Endothelial cell of umbilical vein (primary cell): ENCODE measurements at regions not wholly inside any gene's neighbourhood (a gene's known extent, or its start where the extent isn't known, plus 50 kb on each side); places are given as distances from the start of the nearest gene placed in this dataset.

ENCODE experiments used
- BruUV-seq: library from RNA; stranded (reverse); fragments of 400-500 nt; replicated peaks from 2 replicates; lab custom pipeline; 2021; lab: Mats Ljungman, UMichigan
- CTCF ChIA-PET: fragments of 300-600, 350-600 bp; sonication (Branson Sonifier 250); formaldehyde crosslinking; loops from one replicate; lab custom pipeline; 2021; ENCODE audit warnings: antibody characterized with exemption, inconsistent platforms; lab: Charles Lee
- POLR2A ChIA-PET: fragments of 300-600, 350-600 bp; sonication (Branson Sonifier 250); formaldehyde crosslinking; loops from one replicate; lab custom pipeline; 2021; ENCODE audit warnings: antibody characterized with exemption, inconsistent platforms; lab: Charles Lee
- DNase-seq: peaks from one replicate; pipeline ENCODE4 v3.0.0-alpha.2; 2011; ENCODE audit warnings: low read depth, low spot score
- FAIRE-seq: peaks from 2 replicates; lab custom pipeline; 2011; peaks lifted over from hg19 to GRCh38; lab: Jason Lieb, UNC
- H2AFZ ChIP-seq: 2 replicates; pipeline ENCODE4 v1.6.0; 2012; ENCODE audit warnings: low read depth, low read length, control low read depth, inconsistent platforms
- H3K27ac ChIP-seq: 2 replicates; pipeline ENCODE4 v1.5.1; 2011; ENCODE audit warnings: low read depth, mild to moderate bottlenecking, control low read depth, low read length, moderate library complexity; ENCODE audit not compliant: insufficient read depth
- H3K27me3 ChIP-seq, 2 experiments: 2 replicates each; pipeline versions ENCODE4 v1.6.0 to v1.6.1; 2011; ENCODE audit warnings: low read length in 2 of 2, mixed read lengths in 1 of 2; ENCODE audit not compliant: control insufficient read depth in 2 of 2, insufficient read depth in 2 of 2
- H3K36me3 ChIP-seq, 2 experiments: 2 replicates in 1 of 2; 3 replicates in 1 of 2; pipeline ENCODE4 v1.5.1; 2011; ENCODE audit warnings: low read length in 2 of 2, mild to moderate bottlenecking in 1 of 2, moderate library complexity in 1 of 2; ENCODE audit not compliant: control insufficient read depth in 2 of 2, insufficient read depth in 2 of 2; ENCODE audit errors: extremely low read depth in 1 of 2
- H3K4me1 ChIP-seq: 3 replicates; pipeline ENCODE4 v1.5.1; 2011; ENCODE audit warnings: mild to moderate bottlenecking, low read length; ENCODE audit not compliant: control insufficient read depth, insufficient read depth; ENCODE audit errors: extremely low read depth
- H3K4me2 ChIP-seq: 2 replicates; pipeline ENCODE4 v1.6.1; 2011; ENCODE audit warnings: low read length, control low read depth, mixed read lengths; ENCODE audit not compliant: insufficient read depth
- H3K4me3 ChIP-seq, 3 experiments: fragments of 200-600 bp in 1 of 3; sonication (generic), shearing (Covaris generic) in 1 of 3; replicated peaks in 1 of 3; 2 replicates each; pipeline ENCODE4 v1.5.1; 2011 to 2016; ENCODE audit warnings: control low read depth in 3 of 3, low read length in 3 of 3, mild to moderate bottlenecking in 2 of 3, inconsistent platforms in 1 of 3, low read depth in 1 of 3, moderate library complexity in 1 of 3; ENCODE audit not compliant: insufficient read depth in 1 of 3
- H3K79me2 ChIP-seq: 2 replicates; pipeline ENCODE4 v1.6.0; 2012; ENCODE audit warnings: low read length, inconsistent platforms; ENCODE audit not compliant: control insufficient read depth, insufficient read depth
- H3K9ac ChIP-seq: replicated peaks from 2 replicates; pipeline ENCODE3; 2011; ENCODE audit warnings: low read length, control low read depth; ENCODE audit not compliant: insufficient read depth; ENCODE audit errors: extremely low read depth
- H3K9me1 ChIP-seq: replicated peaks from 3 replicates; pipeline ENCODE4 v1.6.0; 2011; ENCODE audit warnings: mild to moderate bottlenecking, low read length; ENCODE audit not compliant: control insufficient read depth, insufficient read depth; ENCODE audit errors: extremely low read depth
- H3K9me3 ChIP-seq: replicated peaks from 2 replicates; pipeline ENCODE4 v1.5.1; 2012; ENCODE audit warnings: low read length, inconsistent platforms; ENCODE audit not compliant: control insufficient read depth, insufficient read depth
- H4K20me1 ChIP-seq: replicated peaks from 2 replicates; pipeline ENCODE3; 2011; ENCODE audit warnings: mild to moderate bottlenecking, low read length; ENCODE audit not compliant: control insufficient read depth, insufficient read depth; ENCODE audit errors: extremely low read depth
- EZH2 ChIP-seq: IDR thresholded peaks from 2 replicates; pipeline ENCODE4 v1.6.1; 2012; ENCODE audit warnings: borderline replicate concordance, low read depth, mild to moderate bottlenecking, moderate library complexity, low read length, inconsistent platforms; ENCODE audit not compliant: severe bottlenecking
- FOS ChIP-seq: IDR thresholded peaks from 2 replicates; pipeline ENCODE4 v1.6.1; 2011; ENCODE audit warnings: mild to moderate bottlenecking, low read length, moderate library complexity, borderline replicate concordance; ENCODE audit not compliant: insufficient read depth
- GATA2 ChIP-seq: IDR thresholded peaks from 2 replicates; pipeline ENCODE4 v1.7.0; 2011; ENCODE audit warnings: low read depth, mild to moderate bottlenecking, moderate library complexity, mixed read lengths, low read length; ENCODE audit not compliant: insufficient read length, insufficient read depth
- JUN ChIP-seq: IDR thresholded peaks from 2 replicates; pipeline ENCODE4 v1.6.1; 2011; ENCODE audit warnings: borderline replicate concordance, low read depth; ENCODE audit not compliant: insufficient read length, insufficient read depth
- MYC ChIP-seq: IDR thresholded peaks from one replicate; pipeline ENCODE4 v1.6.1; 2011; ENCODE audit warnings: mild to moderate bottlenecking, low read depth, low read length
- POLR2A ChIP-seq: IDR thresholded peaks from 2 replicates; pipeline ENCODE4 v1.6.1; 2012; ENCODE audit warnings: low read depth, mild to moderate bottlenecking, control low read depth, low read length
- POLR2AphosphoS5 ChIP-seq: IDR thresholded peaks from 2 replicates; pipeline ENCODE4 v1.6.1; 2012; ENCODE audit warnings: low read depth, mild to moderate bottlenecking, control low read depth, low read length, moderate library complexity; ENCODE audit not compliant: insufficient read depth
- dilution Hi-C: fragments of 300-500 bp; cut with MboI; formaldehyde crosslinking; loops from one replicate; pipeline ENCODE4 v1.15.0; 2019; ENCODE audit warnings: low sequenced_read_pairs; ENCODE audit not compliant: extremely low pct_ligation_motif_present
- intact Hi-C: fragments of 100-400 bp; cut with micrococcal nuclease; formaldehyde crosslinking; loops from one replicate; pipeline ENCODE4 v1.10.0; 2022
- TF ChIP-seq, protein P1 (sequence below), 2 donors: IDR thresholded peaks; 1 replicate in 1 of 2; 2 replicates in 1 of 2; pipeline ENCODE4 v1.5.1; 2011; ENCODE audit warnings: low read length in 2 of 2, mild to moderate bottlenecking in 2 of 2, moderate library complexity in 2 of 2, control low read depth in 1 of 2, inconsistent platforms in 1 of 2, low read depth in 1 of 2; ENCODE audit not compliant: insufficient read depth in 1 of 2; ENCODE audit errors: extremely low read depth in 1 of 2
- TF ChIP-seq, protein P2 (sequence below): IDR thresholded peaks from 2 replicates; pipeline ENCODE4 v1.6.1; 2011; ENCODE audit not compliant: insufficient read depth, insufficient read length

DNA sequence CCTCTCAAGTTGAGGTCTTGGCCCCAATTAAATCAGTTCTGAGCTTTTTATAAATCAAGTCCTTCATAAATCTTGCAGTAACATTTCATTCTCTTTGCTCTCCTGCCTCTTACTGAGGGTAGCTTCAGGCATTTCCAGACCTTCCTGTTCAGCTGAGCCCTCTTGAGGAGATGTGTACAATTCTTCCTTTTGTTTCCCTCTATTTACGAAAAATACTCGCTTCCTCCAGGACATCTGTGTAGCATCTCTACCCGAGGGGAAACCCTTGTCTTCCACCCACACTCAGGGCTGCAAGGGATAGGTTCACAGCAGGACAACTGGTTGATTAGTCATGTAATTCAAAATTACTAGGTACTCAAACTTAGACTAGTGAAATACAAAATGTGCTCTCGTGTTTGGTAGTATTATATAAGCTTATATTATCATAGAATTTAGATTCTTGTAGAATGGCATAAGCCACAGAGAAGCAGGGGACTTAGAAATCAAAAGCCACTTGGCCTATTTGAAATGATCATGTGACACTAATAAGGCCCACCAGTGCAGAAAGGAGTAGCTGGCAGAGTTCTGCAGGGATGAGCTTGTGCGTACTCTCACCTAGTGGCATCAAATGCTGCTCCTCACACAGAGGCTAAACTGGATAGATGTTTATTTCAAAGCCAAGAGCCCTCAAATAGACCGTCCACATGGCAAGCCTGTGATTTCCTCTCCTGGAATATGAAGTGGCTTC is 126.7 kb downstream of the GDAP2 start:
- no peaks in the 10 kb centered on the region for H3K9me1 ChIP-seq
- no peak overlapping the region for H3K9ac ChIP-seq
- DNase-seq (peak; percentile 28), FAIRE-seq (no peak)
- H3K36me3 ChIP-seq = no peaks in the 10 kb centered on the region
- H3K27ac ChIP-seq = no peak overlapping the region
- peaks cover 2 to 27% of the 10 kb centered on the region in 2 experiments for H3K27me3 ChIP-seq
- no peaks in the 10 kb centered on the region for H3K9me3 ChIP-seq
- H3K4me1 ChIP-seq = no peaks in the 10 kb centered on the region
- intact Hi-C loops (no loop called here), dilution Hi-C loops (no loop called here)
- no peak overlapping the region for H3K4me2 ChIP-seq
- H2AFZ ChIP-seq = no peak overlapping the region
- H3K79me2 ChIP-seq = no peaks in the 10 kb centered on the region
- ChIA-PET POLR2A (no interaction called here), CTCF (no interaction called here)
- no peak overlapping the region for H3K4me3 ChIP-seq
- TF ChIP-seq, protein P1, sequence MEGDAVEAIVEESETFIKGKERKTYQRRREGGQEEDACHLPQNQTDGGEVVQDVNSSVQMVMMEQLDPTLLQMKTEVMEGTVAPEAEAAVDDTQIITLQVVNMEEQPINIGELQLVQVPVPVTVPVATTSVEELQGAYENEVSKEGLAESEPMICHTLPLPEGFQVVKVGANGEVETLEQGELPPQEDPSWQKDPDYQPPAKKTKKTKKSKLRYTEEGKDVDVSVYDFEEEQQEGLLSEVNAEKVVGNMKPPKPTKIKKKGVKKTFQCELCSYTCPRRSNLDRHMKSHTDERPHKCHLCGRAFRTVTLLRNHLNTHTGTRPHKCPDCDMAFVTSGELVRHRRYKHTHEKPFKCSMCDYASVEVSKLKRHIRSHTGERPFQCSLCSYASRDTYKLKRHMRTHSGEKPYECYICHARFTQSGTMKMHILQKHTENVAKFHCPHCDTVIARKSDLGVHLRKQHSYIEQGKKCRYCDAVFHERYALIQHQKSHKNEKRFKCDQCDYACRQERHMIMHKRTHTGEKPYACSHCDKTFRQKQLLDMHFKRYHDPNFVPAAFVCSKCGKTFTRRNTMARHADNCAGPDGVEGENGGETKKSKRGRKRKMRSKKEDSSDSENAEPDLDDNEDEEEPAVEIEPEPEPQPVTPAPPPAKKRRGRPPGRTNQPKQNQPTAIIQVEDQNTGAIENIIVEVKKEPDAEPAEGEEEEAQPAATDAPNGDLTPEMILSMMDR (IDR thresholded peaks at IDR 0.05; ENCODE audit: extremely low read depth in 1 of 2, insufficient read depth in 1 of 2, low read depth in 1 of 2, low read length in 2 of 2) = no peak
- TF ChIP-seq, protein P2, sequence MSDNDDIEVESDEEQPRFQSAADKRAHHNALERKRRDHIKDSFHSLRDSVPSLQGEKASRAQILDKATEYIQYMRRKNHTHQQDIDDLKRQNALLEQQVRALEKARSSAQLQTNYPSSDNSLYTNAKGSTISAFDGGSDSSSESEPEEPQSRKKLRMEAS = no peak
- H4K20me1 ChIP-seq = no peaks in the 10 kb centered on the region
- BruUV-seq = no TSS peak

DNA sequence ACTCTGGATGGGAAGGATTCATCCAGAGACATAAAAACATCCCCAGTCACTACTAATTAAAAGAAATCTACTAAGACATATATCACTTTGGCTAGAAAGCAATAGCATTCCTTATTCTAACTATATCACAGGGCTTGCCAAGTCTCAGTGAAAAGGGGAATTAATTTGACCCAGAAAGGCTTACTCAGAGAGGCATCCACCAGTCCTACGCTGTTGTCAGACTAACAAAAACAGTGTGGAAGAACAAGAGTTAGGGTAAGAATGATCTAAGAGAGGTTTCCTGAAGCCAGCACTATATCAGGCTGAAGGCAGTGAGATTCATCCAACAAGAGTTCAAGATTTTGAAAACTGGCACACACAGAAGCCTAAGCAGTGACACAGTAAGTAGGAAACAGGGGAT is 126.1 kb downstream of the GDAP2 start:
- no peak overlapping the region for H3K4me2 ChIP-seq
- H3K36me3 ChIP-seq = no peaks in the 10 kb centered on the region
- intact Hi-C loops = no loop called here
- DNase-seq (no peak), FAIRE-seq (no peak)
- H3K4me1 ChIP-seq = no peaks in the 10 kb centered on the region
- ChIA-PET POLR2A (no interaction called here), CTCF (no interaction called here)
- no peak overlapping the region for H3K9ac ChIP-seq
- no peak overlapping the region for H3K27ac ChIP-seq
- dilution Hi-C loops = no loop called here
- no TSS peak for BruUV-seq
- no peaks in the 10 kb centered on the region for H4K20me1 ChIP-seq
- no peak overlapping the region for H3K4me3 ChIP-seq
- no peaks in the 10 kb centered on the region for H3K79me2 ChIP-seq
- no peaks in the 10 kb centered on the region for H3K9me1 ChIP-seq
- no peaks in the 10 kb centered on the region for H3K9me3 ChIP-seq
- H2AFZ ChIP-seq = no peak overlapping the region
- TF ChIP-seq POLR2AphosphoS5 = no peak
- TF ChIP-seq, protein P2 = no peak
- no peak for TF ChIP-seq EZH2
- TF ChIP-seq GATA2 = no peak
- TF ChIP-seq, protein P1 (IDR thresholded peaks at IDR 0.05; ENCODE audit: extremely low read depth in 1 of 2, insufficient read depth in 1 of 2, low read depth in 1 of 2, low read length in 2 of 2) = no peak
- TF ChIP-seq MYC = no peak
- TF ChIP-seq FOS = no peak
- no peak for TF ChIP-seq POLR2A
- no peak for TF ChIP-seq JUN
- H3K27me3 ChIP-seq = peaks cover 2 to 34% of the 10 kb centered on the region in 2 experiments
